ENCODE measurements at regions not wholly inside any gene's neighbourhood (a gene's known extent, or its start where the extent isn't known, plus 50 kb on each side); places are given as distances from the start of the nearest gene placed in this dataset.

- H3K9me3 ChIP-seq (replicated peaks) = no peaks in the 10 kb centered on the region; the same call in 1 of the 2 replicates
- DNase-seq (ENCODE audit: low read depth in 1 of 2, low spot score in 2 of 2) = no peak
- no peaks in the 10 kb centered on the region for H3K36me3 ChIP-seq
- H3K27me3 ChIP-seq (replicated peaks) = no peaks in the 10 kb centered on the region
- no peak overlapping the region for H3K27ac ChIP-seq
- H3K4me1 ChIP-seq (replicated peaks) = no peaks in the 10 kb centered on the region
- no peak overlapping the region for H3K4me3 ChIP-seq
Observed at GRCh38 chr18:38045845-38046244, 480.2 kb upstream of the CELF4 start.

DNA sequence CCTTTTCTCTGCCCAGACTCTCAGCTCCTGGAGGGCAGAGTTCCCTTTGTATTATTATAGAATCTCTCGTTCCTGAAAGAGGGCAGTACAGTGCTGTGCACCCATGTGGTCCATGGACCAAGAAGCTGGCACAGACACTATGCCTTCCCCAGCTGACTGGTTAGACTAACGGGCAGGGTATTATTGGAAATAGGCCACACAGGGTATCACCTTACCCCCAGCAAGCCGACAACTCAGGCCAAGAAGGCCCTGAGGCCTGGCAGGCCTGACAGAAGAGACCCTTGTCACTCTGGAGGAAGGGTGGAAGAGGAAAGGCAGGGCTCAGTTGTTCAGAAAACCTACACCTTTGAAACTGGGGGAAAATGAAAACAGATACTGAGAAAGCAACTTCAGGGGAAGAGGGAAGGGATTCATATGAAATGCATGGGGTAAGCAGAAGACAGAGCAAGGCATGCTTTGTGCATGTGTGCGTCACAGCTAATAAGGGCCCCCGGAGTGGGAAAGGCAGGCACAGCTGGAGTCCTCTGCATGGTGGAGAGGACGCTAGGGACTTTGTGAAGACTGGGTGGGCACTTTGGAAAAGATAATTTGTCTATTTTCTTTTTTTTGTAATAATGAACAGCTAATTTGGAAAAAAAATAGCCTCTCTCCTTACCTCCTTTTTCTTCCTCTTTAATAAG lies 476.8 kb upstream of the CELF4 start:
- Histone ChIP-seq H3K36me3 (no peaks in the 10 kb centered on the region), H3K9me3 (replicated peaks) (no peaks in the 10 kb centered on the region; the same call in 1 of the 2 replicates), H3K4me3 (no peak overlapping the region), H3K27me3 (replicated peaks) (no peaks in the 10 kb centered on the region), H3K4me1 (replicated peaks) (no peaks in the 10 kb centered on the region), H3K27ac (no peak overlapping the region)
- DNase-seq (ENCODE audit: low read depth in 1 of 2, low spot score in 2 of 2) = no peak

DNA sequence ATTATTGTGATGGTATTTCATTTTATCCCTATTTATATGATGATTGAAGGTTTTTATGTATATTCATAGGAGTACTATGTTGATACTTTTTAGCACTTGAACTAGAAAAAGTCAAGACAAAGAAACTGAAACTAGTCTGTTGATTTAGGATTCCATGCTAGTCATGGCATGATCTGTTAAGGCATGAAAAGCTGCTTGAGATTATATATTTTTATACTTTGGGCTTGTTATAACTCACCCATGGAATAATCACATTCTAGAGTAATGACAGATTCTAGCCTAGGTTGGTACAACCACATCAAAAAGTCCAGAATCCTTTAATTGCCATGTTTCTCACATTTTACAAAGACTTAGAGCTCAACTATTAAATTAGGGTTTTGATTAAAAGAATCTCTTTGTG lies 472.6 kb upstream of the CELF4 start:
- H3K27me3 ChIP-seq (replicated peaks) = no peaks in the 10 kb centered on the region
- no peaks in the 10 kb centered on the region for H3K9me3 ChIP-seq (replicated peaks)
- no peak for DNase-seq (ENCODE audit: low read depth in 1 of 2, low spot score in 2 of 2)
- H3K27ac ChIP-seq = no peak overlapping the region
- no peaks in the 10 kb centered on the region for H3K36me3 ChIP-seq
- H3K4me1 ChIP-seq (replicated peaks) = no peaks in the 10 kb centered on the region
- no peak overlapping the region for H3K4me3 ChIP-seq

GRCh38 chr18:38035193-38035592 lies 469.6 kb upstream of the CELF4 start:
- Histone ChIP-seq H3K4me3 (no peak overlapping the region), H3K27me3 (replicated peaks) (no peaks in the 10 kb centered on the region), H3K4me1 (replicated peaks) (no peaks in the 10 kb centered on the region), H3K27ac (no peak overlapping the region), H3K9me3 (replicated peaks) (no peaks in the 10 kb centered on the region), H3K36me3 (no peaks in the 10 kb centered on the region)
- no peak for DNase-seq (ENCODE audit: low read depth in 1 of 2, low spot score in 2 of 2)

DNA sequence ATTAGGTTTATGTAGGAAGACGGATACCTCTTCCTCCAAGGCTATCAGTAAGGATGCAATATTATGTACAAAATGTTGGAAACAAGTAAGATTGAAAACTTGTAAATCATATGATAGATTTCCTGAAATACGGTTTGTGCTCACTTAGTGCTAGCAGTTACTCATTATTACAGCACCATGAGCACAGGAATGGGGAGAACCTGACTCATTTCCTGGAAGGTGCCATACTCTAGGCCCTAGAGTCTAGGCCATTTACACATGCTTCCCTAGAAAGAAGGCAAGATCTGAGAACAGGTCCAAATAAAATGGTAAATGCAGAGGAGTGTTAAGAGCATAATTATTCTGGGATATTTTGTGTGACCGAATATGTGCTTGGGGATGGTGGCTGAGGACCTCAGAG lies 467.7 kb upstream of the CELF4 start:
- Histone ChIP-seq H3K27ac (no peak overlapping the region), H3K36me3 (no peaks in the 10 kb centered on the region), H3K4me3 (no peak overlapping the region), H3K4me1 (replicated peaks) (no peaks in the 10 kb centered on the region), H3K27me3 (replicated peaks) (no peaks in the 10 kb centered on the region), H3K9me3 (replicated peaks) (no peaks in the 10 kb centered on the region; the same call in 1 of the 2 replicates)
- no peak for DNase-seq (ENCODE audit: low read depth in 1 of 2, low spot score in 2 of 2)

DNA sequence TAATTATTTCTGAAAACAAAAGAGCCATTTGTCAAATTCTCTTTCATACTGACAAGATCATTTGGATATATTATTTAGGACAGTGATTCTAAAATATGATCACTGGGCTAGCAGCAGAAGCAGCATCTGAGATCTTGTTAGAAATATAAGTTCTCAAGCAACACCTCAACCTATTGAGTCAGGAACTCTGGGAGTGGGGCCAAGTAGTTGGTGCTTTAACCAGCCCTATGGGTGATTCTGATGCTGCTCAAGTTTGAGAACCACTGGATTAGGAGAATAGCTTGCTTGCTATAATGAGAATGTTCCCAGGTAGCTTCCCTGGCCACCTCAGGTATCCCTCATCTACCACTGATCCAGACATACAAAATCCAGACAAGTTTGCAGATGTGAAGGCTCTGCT lies 466.9 kb upstream of the CELF4 start:
- H3K27ac ChIP-seq = no peak overlapping the region
- no peaks in the 10 kb centered on the region; the same call in 1 of the 2 replicates for H3K9me3 ChIP-seq (replicated peaks)
- no peak for DNase-seq (ENCODE audit: low read depth in 1 of 2, low spot score in 2 of 2)
- H3K36me3 ChIP-seq = no peaks in the 10 kb centered on the region
- H3K4me3 ChIP-seq = no peak overlapping the region
- no peaks in the 10 kb centered on the region for H3K27me3 ChIP-seq (replicated peaks)
- no peaks in the 10 kb centered on the region for H3K4me1 ChIP-seq (replicated peaks)

- DNase-seq (ENCODE audit: low read depth in 1 of 2, low spot score in 2 of 2) = no peak
- no peaks in the 10 kb centered on the region for H3K36me3 ChIP-seq
- H3K27ac ChIP-seq = no peak overlapping the region
Observed at GRCh38 chr18:38028946-38029345, 463.3 kb upstream of the CELF4 start.

GRCh38 chr18:38025433-38026038 lies 459.9 kb upstream of the CELF4 start:
- Histone ChIP-seq H3K9me3 (replicated peaks) (no peaks in the 10 kb centered on the region; the same call in 1 of the 2 replicates), H3K27ac (peak overlapping the region; percentile 56), H3K36me3 (no peaks in the 10 kb centered on the region), H3K4me3 (no peak overlapping the region), H3K4me1 (replicated peaks) (peaks cover 4% of the 10 kb centered on the region), H3K27me3 (replicated peaks) (no peaks in the 10 kb centered on the region)
- peak in 1 of 2 experiments; percentile 53 for DNase-seq (ENCODE audit: low read depth in 1 of 2, low spot score in 2 of 2)

More at GRCh38 chr18:38028946-38029345, 463.3 kb upstream of the CELF4 start:
- Histone ChIP-seq H3K27me3 (replicated peaks) (no peaks in the 10 kb centered on the region), H3K4me1 (replicated peaks) (peaks cover 4% of the 10 kb centered on the region), H3K4me3 (no peak overlapping the region), H3K9me3 (replicated peaks) (no peaks in the 10 kb centered on the region; the same call in 1 of the 2 replicates)

GRCh38 chr18:38023871-38024270 lies 458.3 kb upstream of the CELF4 start:
- H3K36me3 ChIP-seq = no peaks in the 10 kb centered on the region
- no peak overlapping the region for H3K27ac ChIP-seq
- H3K4me1 ChIP-seq (replicated peaks) = peaks cover 4% of the 10 kb centered on the region
- no peak overlapping the region for H3K4me3 ChIP-seq
- H3K27me3 ChIP-seq (replicated peaks) = no peaks in the 10 kb centered on the region
- H3K9me3 ChIP-seq (replicated peaks) = no peaks in the 10 kb centered on the region; the same call in 1 of the 2 replicates
- DNase-seq (ENCODE audit: low read depth in 1 of 2, low spot score in 2 of 2) = no peak

- no peaks in the 10 kb centered on the region for H3K36me3 ChIP-seq
- no peak overlapping the region for H3K4me3 ChIP-seq
- H3K27me3 ChIP-seq (replicated peaks) = no peaks in the 10 kb centered on the region
Observed at GRCh38 chr18:38022234-38022633, 456.6 kb upstream of the CELF4 start.

DNA sequence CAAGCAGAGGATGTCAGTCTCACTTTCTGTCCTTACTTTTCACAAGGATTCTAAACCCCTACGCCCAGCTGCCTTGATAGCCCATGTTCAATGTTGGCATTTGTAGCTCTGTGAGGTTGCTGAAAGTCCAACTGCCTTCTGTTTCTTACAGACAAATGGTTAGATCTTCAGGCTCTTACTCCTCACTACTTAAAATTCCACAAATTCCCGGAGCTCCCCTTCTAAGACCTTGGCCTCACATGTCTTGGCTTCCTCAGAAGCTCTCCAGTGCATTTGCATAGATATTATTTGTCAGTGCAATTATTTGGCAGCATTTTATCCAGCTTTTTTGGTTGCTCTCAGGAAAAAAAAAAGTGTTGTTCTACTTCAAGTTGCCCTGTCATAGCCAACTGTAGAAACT lies 453.7 kb upstream of the CELF4 start:
- H3K9me3 ChIP-seq (replicated peaks) = no peaks in the 10 kb centered on the region
- H3K27me3 ChIP-seq (replicated peaks) = no peaks in the 10 kb centered on the region
- H3K27ac ChIP-seq = no peak overlapping the region
- no peaks in the 10 kb centered on the region for H3K36me3 ChIP-seq
- H3K4me3 ChIP-seq = no peak overlapping the region
- no peaks in the 10 kb centered on the region for H3K4me1 ChIP-seq (replicated peaks)
- no peak for DNase-seq (ENCODE audit: low read depth in 1 of 2, low spot score in 2 of 2)

More at GRCh38 chr18:38022234-38022633, 456.6 kb upstream of the CELF4 start:
- no peak for DNase-seq (ENCODE audit: low read depth in 1 of 2, low spot score in 2 of 2)
- Histone ChIP-seq H3K4me1 (replicated peaks) (peaks cover 4% of the 10 kb centered on the region), H3K9me3 (replicated peaks) (no peaks in the 10 kb centered on the region), H3K27ac (no peak overlapping the region)

- Histone ChIP-seq H3K9me3 (replicated peaks) (no peaks in the 10 kb centered on the region), H3K4me1 (replicated peaks) (no peaks in the 10 kb centered on the region), H3K27me3 (replicated peaks) (no peaks in the 10 kb centered on the region), H3K27ac (no peak overlapping the region), H3K36me3 (no peaks in the 10 kb centered on the region), H3K4me3 (no peak overlapping the region)
- no peak for DNase-seq (ENCODE audit: low read depth in 1 of 2, low spot score in 2 of 2)
Observed at GRCh38 chr18:38010971-38011857, 445.6 kb upstream of the CELF4 start.

DNA sequence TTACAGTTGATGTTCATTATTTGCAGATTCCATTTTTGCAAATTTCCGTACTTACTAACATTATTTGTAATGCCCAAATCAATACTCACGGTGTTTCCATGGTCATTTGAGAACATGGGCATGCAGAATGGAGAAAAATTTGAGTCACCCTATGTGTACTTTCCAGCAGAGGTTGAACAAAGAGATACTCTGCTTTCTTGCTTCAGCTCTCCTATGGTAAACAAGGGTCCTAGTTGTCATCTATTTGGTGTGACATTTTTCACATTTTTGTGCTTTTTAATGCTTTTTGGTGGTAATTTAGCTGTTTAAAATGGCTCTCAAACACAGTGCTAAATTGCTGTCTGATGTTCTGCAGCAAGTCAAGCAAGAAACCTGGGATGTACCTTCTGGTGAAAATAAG lies 444.4 kb upstream of the CELF4 start:
- H3K36me3 ChIP-seq = no peaks in the 10 kb centered on the region
- H3K27ac ChIP-seq = no peak overlapping the region
- no peaks in the 10 kb centered on the region for H3K27me3 ChIP-seq (replicated peaks)
- DNase-seq (ENCODE audit: low read depth in 1 of 2, low spot score in 2 of 2) = no peak
- H3K4me1 ChIP-seq (replicated peaks) = no peaks in the 10 kb centered on the region
- H3K9me3 ChIP-seq (replicated peaks) = no peaks in the 10 kb centered on the region
- no peak overlapping the region for H3K4me3 ChIP-seq

DNA sequence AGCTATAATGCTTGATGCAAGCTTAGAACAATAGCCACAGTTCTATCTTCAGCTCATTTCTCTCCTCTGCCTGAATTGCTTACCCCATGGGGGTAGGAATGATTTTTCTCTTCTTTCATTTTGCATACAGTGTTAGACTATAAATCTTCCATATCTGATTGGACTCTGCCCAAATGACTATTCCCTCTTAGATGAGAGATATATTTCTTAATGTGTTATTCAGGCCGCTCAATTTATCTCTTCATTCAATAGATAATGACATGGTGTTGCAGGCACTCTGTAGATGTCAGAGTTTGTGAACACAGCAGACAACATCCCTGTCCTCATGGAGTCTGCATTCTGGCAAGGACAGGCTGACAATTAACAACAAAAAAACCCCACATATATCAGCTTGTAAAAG lies 443.7 kb upstream of the CELF4 start:
- H3K27me3 ChIP-seq (replicated peaks) = no peaks in the 10 kb centered on the region
- H3K36me3 ChIP-seq = no peaks in the 10 kb centered on the region
- no peak overlapping the region for H3K27ac ChIP-seq
- no peak for DNase-seq (ENCODE audit: low read depth in 1 of 2, low spot score in 2 of 2)
- no peaks in the 10 kb centered on the region for H3K4me1 ChIP-seq (replicated peaks)
- no peaks in the 10 kb centered on the region for H3K9me3 ChIP-seq (replicated peaks)
- no peak overlapping the region for H3K4me3 ChIP-seq
